K562 (cell line): ENCODE measurements at regions not wholly inside any gene's neighbourhood (a gene's known extent, or its start where the extent isn't known, plus 50 kb on each side); places are given as distances from the start of the nearest gene placed in this dataset.

Source experiments
- TF ChIP-seq, protein P1 (sequence below), 3 experiments: IDR thresholded peaks in 2 of 3; conservative IDR thresholded peaks in 1 of 3; 2 replicates each; pipeline ENCODE4 v1.5.1; 2011 to 2012; ENCODE audit warnings: low read length in 3 of 3, mild to moderate bottlenecking in 3 of 3, control low read depth in 2 of 3, improper control_type of control experiment in 1 of 3, inconsistent platforms in 1 of 3, low read depth in 1 of 3, mixed read lengths in 1 of 3, moderate library complexity in 1 of 3; ENCODE audit not compliant: insufficient read depth in 2 of 3
- TF ChIP-seq, protein P2 (sequence below), 2 experiments: fragments of 450-650 bp; formaldehyde crosslinking in 1 of 2; IDR thresholded peaks; 2 replicates each; pipeline versions ENCODE4 v1.4.0 to v1.6.1; 2014 to 2020; ENCODE audit warnings: mild to moderate bottlenecking in 2 of 2, borderline replicate concordance in 1 of 2, low read depth in 1 of 2

DNA sequence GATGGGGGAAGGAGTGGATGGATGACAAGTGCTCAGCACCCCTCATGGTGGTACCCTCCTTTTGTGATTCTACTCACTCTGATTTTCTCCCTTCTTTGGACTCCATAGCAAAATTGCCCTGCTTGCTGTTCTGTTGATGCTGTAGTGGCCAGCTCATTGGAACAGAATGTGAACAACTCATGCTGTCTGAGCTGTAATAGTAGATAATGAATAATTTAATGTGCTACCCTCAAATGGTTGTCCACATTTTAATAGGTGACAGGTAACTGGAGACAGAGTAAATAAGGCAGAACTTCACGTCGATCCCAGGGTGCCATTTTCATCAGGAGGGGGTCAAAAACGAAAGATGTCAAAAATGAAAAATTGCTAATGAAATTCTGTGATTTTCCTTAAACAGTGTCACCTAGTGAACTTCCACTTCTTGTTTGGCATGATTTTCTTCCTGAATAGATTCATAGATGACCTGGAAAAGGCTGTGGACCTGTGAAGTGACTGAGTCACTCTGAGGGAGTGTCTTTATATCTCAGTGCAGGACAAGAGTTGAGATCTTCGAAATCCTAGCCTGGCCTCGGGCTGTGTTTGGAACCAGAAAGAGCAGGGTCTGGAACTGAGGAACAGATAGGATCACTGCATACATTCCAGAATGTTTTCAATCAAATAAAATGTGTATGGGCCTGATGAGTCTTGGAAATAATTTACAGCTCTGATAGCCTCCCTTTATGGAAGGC lies 270.2 kb downstream of the PSAT1 start:
- TF ChIP-seq, protein P1, sequence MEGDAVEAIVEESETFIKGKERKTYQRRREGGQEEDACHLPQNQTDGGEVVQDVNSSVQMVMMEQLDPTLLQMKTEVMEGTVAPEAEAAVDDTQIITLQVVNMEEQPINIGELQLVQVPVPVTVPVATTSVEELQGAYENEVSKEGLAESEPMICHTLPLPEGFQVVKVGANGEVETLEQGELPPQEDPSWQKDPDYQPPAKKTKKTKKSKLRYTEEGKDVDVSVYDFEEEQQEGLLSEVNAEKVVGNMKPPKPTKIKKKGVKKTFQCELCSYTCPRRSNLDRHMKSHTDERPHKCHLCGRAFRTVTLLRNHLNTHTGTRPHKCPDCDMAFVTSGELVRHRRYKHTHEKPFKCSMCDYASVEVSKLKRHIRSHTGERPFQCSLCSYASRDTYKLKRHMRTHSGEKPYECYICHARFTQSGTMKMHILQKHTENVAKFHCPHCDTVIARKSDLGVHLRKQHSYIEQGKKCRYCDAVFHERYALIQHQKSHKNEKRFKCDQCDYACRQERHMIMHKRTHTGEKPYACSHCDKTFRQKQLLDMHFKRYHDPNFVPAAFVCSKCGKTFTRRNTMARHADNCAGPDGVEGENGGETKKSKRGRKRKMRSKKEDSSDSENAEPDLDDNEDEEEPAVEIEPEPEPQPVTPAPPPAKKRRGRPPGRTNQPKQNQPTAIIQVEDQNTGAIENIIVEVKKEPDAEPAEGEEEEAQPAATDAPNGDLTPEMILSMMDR (IDR thresholded peaks at IDR 0.05 in 2 of 3, conservative IDR thresholded peaks at IDR 0.05 in 1 of 3; ENCODE audit: insufficient read depth in 2 of 3, low read depth in 1 of 3, low read length in 3 of 3) = no peak
- TF ChIP-seq, protein P2, sequence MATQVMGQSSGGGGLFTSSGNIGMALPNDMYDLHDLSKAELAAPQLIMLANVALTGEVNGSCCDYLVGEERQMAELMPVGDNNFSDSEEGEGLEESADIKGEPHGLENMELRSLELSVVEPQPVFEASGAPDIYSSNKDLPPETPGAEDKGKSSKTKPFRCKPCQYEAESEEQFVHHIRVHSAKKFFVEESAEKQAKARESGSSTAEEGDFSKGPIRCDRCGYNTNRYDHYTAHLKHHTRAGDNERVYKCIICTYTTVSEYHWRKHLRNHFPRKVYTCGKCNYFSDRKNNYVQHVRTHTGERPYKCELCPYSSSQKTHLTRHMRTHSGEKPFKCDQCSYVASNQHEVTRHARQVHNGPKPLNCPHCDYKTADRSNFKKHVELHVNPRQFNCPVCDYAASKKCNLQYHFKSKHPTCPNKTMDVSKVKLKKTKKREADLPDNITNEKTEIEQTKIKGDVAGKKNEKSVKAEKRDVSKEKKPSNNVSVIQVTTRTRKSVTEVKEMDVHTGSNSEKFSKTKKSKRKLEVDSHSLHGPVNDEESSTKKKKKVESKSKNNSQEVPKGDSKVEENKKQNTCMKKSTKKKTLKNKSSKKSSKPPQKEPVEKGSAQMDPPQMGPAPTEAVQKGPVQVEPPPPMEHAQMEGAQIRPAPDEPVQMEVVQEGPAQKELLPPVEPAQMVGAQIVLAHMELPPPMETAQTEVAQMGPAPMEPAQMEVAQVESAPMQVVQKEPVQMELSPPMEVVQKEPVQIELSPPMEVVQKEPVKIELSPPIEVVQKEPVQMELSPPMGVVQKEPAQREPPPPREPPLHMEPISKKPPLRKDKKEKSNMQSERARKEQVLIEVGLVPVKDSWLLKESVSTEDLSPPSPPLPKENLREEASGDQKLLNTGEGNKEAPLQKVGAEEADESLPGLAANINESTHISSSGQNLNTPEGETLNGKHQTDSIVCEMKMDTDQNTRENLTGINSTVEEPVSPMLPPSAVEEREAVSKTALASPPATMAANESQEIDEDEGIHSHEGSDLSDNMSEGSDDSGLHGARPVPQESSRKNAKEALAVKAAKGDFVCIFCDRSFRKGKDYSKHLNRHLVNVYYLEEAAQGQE (IDR thresholded peaks at IDR 0.05; ENCODE audit: borderline replicate concordance) = no peak
- TF ChIP-seq, protein P2 (CRISPR knock-in tag; IDR thresholded peaks at IDR 0.05; ENCODE audit: low read depth) = no peak
